ENCODE measurements at regions not wholly inside any gene's neighbourhood (a gene's known extent, or its start where the extent isn't known, plus 50 kb on each side); places are given as distances from the start of the nearest gene placed in this dataset.

DNA sequence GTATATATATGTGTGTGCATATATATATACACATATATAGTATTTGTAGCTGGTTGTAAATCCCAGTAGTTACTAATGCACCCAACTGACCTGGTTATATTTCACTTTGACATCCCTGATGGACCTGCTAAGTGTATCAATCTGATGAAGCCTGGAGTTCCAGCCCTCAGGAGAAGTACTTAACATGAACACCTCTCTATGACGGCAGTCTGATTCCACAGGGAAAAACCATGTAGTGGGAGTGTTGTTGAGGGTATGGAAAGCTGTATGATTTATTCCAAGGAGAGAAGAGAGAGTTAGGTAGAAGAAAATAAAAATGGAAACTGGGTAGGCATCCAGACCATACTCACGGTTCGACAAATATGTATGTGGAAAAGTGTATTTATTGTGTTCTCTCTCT is 531.2 kb upstream of the SEMA6D start:
- CTCF ChIA-PET = no interaction called here
- BruUV-seq (replicated peaks) = no TSS peak
- no peak for DNase-seq
- Mint-ChIP-seq H3K4me1 (ENCODE audit: low read depth, unreplicated experiment) (no peaks in the 10 kb centered on the region), H3K27me3 (ENCODE audit: unreplicated experiment) (no peaks in the 10 kb centered on the region), H3K27ac (ENCODE audit: unreplicated experiment) (no peak overlapping the region), H3K4me3 (ENCODE audit: low read depth, unreplicated experiment) (no peak overlapping the region), H3K36me3 (ENCODE audit: insufficient read depth, unreplicated experiment) (no peaks in the 10 kb centered on the region), H3K9me3 (ENCODE audit: low read depth, unreplicated experiment) (peaks cover 10% of the 10 kb centered on the region)
- TF ChIP-seq, protein P1, sequence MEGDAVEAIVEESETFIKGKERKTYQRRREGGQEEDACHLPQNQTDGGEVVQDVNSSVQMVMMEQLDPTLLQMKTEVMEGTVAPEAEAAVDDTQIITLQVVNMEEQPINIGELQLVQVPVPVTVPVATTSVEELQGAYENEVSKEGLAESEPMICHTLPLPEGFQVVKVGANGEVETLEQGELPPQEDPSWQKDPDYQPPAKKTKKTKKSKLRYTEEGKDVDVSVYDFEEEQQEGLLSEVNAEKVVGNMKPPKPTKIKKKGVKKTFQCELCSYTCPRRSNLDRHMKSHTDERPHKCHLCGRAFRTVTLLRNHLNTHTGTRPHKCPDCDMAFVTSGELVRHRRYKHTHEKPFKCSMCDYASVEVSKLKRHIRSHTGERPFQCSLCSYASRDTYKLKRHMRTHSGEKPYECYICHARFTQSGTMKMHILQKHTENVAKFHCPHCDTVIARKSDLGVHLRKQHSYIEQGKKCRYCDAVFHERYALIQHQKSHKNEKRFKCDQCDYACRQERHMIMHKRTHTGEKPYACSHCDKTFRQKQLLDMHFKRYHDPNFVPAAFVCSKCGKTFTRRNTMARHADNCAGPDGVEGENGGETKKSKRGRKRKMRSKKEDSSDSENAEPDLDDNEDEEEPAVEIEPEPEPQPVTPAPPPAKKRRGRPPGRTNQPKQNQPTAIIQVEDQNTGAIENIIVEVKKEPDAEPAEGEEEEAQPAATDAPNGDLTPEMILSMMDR (IDR thresholded peaks at IDR 0.05; ENCODE audit: unreplicated experiment) = no peak
- intact Hi-C loops (cut with micrococcal nuclease; ENCODE audit: unreplicated experiment) = no loop called here

DNA sequence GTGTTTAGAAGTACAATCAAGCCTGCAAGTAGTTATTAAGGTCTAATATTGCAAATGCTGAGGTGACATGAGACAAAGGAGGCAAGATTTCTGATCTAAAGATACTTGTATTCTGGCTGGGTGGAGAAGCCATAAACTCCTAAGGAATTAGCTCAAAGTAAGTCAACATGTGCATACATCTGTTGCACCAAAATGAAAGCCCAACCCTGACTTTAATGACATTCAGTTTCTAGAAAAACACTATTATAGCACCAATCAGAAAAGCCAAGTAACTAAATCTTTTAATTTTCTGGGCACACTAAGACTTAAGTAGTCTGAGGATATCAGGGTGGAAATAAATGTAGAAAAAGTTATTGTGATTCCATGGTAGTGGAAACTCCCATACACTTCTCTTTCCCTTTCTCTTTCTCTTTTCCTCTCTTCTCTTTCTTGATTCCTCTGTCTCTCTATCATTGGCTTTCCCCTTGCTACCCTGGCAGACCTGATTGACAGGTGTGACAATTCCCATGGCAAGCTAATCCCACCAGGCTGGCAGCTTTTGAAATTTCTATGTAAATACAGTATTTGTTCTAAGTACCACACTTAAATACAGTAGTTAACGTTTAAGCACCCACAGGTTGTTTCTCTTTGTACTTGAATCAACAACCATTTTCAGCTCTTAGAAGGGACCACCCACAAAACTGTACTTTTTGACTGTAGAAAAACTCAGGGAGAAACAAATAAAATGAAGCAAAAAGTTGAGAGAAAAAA is 528.4 kb upstream of the SEMA6D start:
- H3K4me1 Mint-ChIP-seq (ENCODE audit: low read depth, unreplicated experiment) = no peaks in the 10 kb centered on the region
- no peaks in the 10 kb centered on the region for H3K27me3 Mint-ChIP-seq (ENCODE audit: unreplicated experiment)
- no TSS peak for BruUV-seq (replicated peaks)
- no peak overlapping the region for H3K4me3 Mint-ChIP-seq (ENCODE audit: low read depth, unreplicated experiment)
- DNase-seq = no peak
- intact Hi-C loops (cut with micrococcal nuclease; ENCODE audit: unreplicated experiment) = no loop called here
- no peaks in the 10 kb centered on the region for H3K36me3 Mint-ChIP-seq (ENCODE audit: insufficient read depth, unreplicated experiment)
- CTCF ChIA-PET = no interaction called here
- H3K9me3 Mint-ChIP-seq (ENCODE audit: low read depth, unreplicated experiment) = peaks cover 2% of the 10 kb centered on the region
- TF ChIP-seq, protein P1 (IDR thresholded peaks at IDR 0.05; ENCODE audit: unreplicated experiment) = no peak
- H3K27ac Mint-ChIP-seq (ENCODE audit: unreplicated experiment) = no peak overlapping the region

DNA sequence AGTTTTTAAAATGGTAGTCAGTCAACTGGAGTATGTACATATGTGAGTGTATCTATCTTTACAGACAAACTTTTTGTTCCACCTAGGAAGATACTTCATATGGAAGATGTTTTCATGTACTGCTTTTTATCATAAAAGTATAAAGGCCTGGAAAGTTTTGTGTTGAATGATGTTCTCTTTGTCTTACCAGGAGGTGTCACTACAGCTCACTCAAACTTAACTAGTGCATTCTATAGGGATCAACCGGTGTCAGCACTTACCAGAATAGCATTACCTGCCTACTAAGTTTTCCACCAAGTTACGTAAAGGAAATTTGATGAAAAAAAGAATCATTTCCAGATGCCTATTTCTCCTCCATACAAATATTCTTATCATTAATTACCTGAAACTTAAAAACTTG is 522.6 kb upstream of the SEMA6D start:
- Mint-ChIP-seq H3K4me1 (ENCODE audit: low read depth, unreplicated experiment) (no peaks in the 10 kb centered on the region), H3K27ac (ENCODE audit: unreplicated experiment) (no peak overlapping the region), H3K36me3 (ENCODE audit: insufficient read depth, unreplicated experiment) (no peaks in the 10 kb centered on the region), H3K9me3 (ENCODE audit: low read depth, unreplicated experiment) (no peaks in the 10 kb centered on the region), H3K27me3 (ENCODE audit: unreplicated experiment) (no peaks in the 10 kb centered on the region), H3K4me3 (ENCODE audit: low read depth, unreplicated experiment) (no peak overlapping the region)
- TF ChIP-seq, protein P1 (IDR thresholded peaks at IDR 0.05; ENCODE audit: unreplicated experiment) = no peak
- BruUV-seq (replicated peaks) = no TSS peak
- intact Hi-C loops (cut with micrococcal nuclease; ENCODE audit: unreplicated experiment) = loop anchor here (1.0 to 5.0 kb wide), 2 partner anchors 893 to 1158 kb away; no protein-coding TSS in a partner anchor
- CTCF ChIA-PET = no interaction called here
- no peak for DNase-seq

DNA sequence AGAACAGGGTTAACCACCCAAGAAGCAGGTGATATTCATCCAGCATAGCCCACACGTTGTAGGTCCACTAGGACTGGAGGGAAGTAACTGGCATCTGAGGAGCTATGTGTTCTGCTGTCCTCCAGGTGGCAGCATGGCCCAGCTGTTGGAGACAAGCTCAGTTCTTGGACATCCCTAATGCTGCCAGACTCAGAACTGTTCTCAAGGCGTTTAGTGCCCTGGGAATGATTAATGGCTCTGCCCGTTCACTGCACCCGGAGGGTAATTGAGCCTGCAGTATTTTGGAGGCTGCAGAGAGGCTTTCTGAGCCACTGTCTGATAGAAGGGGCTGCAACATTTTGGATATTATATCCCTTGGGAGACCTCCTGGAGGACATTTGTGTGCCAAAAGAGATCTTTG is 521.3 kb upstream of the SEMA6D start:
- Mint-ChIP-seq H3K36me3 (ENCODE audit: insufficient read depth, unreplicated experiment) (no peaks in the 10 kb centered on the region), H3K4me3 (ENCODE audit: low read depth, unreplicated experiment) (no peak overlapping the region), H3K27ac (ENCODE audit: unreplicated experiment) (no peak overlapping the region), H3K9me3 (ENCODE audit: low read depth, unreplicated experiment) (no peaks in the 10 kb centered on the region), H3K27me3 (ENCODE audit: unreplicated experiment) (no peaks in the 10 kb centered on the region), H3K4me1 (ENCODE audit: low read depth, unreplicated experiment) (no peaks in the 10 kb centered on the region)
- CTCF ChIA-PET = interaction anchor here (0.7 to 1.6 kb wide), 8 partner anchors 19 to 1159 kb away, joined by 3 to 48 read pairs (median 6); no protein-coding TSS in a partner anchor
- peak; percentile 76 for DNase-seq
- BruUV-seq (replicated peaks) = no TSS peak
- TF ChIP-seq, protein P1 (IDR thresholded peaks at IDR 0.05; ENCODE audit: unreplicated experiment) = peak; percentile 44
- intact Hi-C loops (cut with micrococcal nuclease; ENCODE audit: unreplicated experiment) = loop anchor here (1.0 to 5.0 kb wide), 4 partner anchors 792 to 1090 kb away; no protein-coding TSS in a partner anchor
